Kidney tubule cell (primary cell): ENCODE measurements at regions not wholly inside any gene's neighbourhood (a gene's known extent, or its start where the extent isn't known, plus 50 kb on each side); places are given as distances from the start of the nearest gene placed in this dataset.

ENCODE experiments used
- DNase-seq: peaks from one replicate; pipeline ENCODE4 v3.0.0-alpha.2; 2018; ENCODE audit warnings: low spot score

DNA sequence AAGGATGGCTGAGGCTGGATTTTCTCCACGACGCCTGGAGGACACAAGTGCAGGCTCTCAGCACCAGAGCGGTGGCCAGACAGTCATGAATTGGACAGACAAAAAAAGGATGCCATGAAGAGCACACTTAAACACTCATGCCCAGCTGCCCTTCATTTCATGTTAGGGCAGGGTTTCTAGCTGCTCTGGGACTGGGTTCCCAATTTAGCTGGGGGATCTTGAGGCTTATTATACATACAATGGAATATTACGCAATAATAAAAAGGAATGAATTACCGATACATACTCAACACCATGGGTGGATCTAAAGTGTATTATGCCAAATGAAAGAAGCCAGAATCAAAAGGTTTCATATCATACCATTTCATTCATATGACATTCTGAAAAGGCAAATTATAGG is 512.1 kb upstream of the LRRC4C start:
- DNase-seq, result no peak

DNA sequence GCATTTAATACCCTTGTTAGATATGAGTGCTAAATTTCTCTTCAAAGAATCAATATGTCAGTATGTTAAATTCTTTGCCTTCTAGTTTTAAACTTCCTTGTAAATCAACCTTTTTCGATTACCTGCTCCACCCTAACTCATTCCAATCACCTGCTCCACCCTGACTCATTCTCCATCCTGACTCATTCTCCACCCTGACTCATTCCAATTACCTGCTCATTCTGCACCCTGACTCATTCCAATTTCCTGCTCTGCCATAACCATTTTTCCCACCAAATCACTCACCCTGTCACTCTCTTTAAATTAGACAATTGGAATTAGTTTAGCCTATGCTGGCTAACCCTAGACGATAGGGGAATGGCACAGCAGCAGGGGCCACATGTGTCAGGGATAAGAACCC is 519.5 kb upstream of the LRRC4C start:
- DNase-seq, result peak; percentile 62

DNA sequence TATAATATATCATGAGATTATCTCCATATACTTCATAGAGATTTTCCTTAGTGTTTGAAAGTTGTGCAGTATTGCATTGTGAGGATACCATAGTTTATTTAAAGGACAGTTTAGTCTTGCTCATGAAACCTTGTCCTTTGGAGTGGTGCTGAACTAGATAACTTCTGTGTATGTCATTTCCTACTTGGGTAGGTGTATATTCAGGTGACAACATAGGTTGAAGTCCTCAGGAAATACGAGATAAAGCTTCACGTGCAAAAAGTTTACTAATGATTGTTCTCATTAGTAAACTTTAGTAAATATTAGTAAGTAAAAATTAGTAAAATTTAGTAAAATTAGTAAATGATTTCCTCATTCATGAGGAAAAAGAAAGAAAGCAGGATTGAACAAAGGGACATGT is 521.3 kb upstream of the LRRC4C start:
- DNase-seq, result no peak

DNA sequence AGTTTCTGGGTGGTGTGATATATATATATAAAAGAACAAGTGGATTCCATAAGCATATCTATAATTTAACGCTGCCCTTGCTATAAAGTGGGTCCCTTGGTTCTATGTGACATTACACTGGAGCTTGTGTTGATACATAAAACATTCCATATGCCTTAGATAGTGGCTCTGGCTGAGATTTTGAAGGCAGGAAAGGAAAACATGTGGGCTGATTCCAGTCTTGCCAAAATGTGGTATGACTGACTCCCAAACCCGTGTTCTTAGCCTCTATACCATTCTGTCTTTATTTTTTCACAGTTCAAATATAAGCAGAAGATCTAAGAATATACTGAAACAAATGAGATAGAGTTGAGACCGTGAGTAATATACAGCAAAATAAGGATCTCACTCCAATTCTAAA is 522.8 kb upstream of the LRRC4C start:
- no peak for DNase-seq

DNA sequence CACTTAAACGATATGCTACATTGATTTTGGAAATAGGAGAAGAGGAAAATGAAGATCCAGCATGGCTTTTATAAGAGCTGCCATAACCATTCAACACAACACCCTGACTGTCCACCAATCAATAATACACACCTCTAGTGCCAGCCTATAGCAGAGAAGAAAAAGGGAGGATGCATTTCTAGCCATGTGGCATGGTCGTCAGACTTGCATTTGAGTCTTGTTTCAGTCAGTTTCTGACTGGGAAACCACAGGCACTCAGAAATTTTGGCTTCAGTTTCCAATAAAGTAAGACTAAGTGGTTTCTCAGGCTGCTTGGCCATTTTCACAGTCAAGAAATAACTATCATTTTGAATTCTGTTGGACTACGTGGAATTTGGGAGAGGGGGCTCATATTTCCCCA is 523.5 kb upstream of the LRRC4C start:
- no peak for DNase-seq

DNA sequence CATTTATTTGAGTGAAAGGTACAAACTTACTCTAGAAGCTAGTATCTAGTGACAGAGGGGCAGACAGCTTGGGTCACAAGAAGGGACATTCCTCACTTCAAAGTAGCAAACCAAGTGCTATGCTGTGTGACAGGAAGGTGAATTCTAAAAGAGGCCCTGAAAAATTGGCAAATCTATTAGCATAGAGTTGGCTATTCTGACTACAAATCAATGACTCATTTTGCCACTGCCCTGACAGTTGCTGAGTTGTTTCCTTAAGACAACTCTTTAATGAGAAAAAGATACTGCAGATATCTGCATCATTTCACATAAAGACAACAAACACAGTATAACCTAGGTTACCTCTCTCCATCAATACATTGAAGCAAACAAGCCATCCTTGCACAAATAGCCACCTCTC is 524.0 kb upstream of the LRRC4C start:
- peak; percentile 27 for DNase-seq

DNA sequence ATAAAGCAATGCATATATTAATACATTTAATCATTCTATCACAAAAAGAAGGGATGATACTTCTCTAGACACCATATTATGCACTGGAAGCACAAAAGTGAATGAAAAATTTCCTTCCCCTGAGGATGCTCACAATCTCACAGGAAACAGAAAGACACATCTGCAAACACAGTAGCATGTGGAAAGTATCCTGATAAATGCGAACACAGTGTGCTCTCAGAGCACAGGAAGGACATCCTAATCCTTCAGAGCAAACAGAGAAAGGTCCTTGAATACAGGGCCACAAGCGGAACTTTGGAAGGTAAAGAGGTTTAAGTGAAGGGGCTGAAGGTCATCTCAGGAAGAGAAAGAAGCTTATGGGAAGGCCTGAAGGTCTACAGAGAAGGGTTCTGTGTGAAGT is 524.6 kb upstream of the LRRC4C start:
- no peak for DNase-seq

DNA sequence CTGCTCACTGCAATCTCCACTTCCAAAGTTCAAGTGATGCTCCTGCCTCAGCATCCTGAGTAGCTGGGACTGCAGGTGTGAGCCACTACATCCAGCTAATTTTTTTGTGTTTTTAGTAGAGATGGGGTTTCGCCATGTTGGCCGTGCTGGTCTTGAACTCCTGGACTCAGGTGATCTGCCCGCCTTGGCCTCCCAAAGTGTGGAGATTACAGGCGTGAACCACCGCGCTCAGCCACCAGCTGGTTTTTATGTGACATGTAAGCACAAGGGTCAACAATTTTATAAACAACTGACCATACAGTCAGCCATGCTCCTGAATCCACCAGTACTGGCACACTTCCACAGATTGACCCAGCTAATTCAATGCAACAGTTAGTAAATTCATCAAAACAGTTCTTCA is 526.3 kb upstream of the LRRC4C start:
- no peak for DNase-seq

DNA sequence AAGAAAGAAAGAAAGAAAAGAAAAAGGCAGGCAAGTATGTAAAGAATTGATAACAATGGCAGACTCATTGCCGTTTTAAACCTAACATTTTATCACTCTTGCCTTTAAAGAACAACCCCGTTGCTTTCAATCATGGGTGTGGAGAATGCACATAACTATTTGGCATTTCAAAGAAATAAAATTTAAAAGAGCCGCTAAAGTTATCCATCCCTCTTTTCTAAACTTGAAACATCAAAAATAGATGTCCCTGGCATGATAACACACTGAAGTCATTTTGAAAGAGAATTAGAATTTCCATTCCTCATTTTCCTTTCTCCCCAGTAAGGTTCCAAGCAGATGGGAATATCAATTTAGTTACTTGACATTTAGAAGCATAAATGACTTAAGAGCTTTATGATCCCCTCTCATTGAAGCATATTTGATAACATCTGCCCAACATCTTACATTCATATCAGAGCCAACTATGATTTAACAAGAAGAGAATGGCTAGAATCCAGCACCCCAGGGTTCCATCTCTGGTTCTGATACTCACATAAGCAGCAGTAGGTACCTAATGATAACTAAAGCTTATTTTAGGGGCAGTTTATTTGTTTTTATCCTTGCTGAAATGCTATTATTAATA is 529.6 kb upstream of the LRRC4C start:
- DNase-seq, result no peak

DNA sequence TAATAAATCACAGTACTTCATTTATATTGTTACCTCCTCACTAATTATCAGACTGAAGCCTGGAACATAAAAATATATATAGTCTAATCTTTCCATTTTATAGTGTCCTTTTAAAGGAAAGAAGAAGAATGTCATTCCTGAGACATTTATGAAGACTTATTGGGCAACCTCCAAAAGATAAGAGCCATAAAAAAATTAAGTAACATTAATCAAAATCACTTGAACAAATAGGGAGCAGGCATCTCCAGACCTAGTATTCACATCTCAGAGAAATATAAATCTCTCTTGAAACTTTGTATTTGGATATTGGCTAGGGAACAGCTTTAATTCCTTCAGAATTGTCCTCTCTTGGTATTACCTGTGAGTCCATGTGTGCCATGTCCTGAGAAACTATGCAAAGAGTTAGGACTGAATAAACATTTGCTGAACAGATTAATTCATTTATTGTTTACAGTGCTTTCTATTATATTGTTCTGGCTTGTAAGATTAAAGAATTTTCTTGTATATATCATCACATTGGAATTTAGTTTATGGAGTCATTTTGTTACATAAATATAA is 530.5 kb upstream of the LRRC4C start:
- DNase-seq, result no peak

DNA sequence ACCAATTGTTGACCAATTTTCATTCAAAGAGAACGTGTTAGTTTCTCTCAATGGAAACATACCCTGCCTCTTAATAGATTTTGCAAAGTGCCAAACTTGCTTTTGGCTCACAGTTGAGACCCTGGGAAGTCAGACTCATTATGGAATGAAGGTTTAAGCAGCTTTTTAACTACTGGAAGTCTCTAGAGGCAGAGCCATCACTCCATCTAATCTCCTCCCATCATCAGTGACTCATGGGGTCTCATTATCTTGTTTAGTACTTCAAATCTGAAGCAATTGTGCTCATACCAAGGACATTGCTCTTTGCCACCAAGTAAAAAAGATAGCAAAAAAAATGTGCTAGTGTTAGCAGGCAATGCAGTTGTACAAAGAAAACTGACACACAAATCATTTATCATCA is 537.1 kb upstream of the LRRC4C start:
- no peak for DNase-seq

DNA sequence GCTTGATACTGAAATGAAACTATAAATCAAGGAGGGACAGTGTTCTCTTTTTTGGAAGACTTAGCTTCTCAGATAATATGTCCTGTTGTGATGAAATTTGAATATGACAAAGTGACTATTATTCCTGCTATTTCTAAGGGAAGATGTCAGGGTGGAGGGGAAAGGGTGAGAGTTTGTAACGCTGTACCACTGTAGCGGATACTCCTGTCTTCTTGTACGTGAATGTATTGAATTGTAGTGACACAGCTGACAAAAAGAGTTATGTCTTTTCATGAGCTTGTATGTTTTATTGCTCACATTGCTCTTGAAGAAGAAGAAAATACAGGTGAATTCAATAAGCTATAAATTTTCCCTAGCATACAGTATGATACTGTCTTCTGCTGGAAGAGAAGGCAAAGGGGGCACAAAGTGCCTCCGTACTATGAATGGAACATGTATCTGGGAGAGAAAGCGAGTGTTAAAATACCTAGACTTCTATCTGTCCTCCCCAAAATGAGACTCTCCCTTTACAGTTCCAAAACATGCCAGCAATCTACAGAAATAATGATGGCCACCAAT is 538.5 kb upstream of the LRRC4C start:
- DNase-seq, result no peak

DNA sequence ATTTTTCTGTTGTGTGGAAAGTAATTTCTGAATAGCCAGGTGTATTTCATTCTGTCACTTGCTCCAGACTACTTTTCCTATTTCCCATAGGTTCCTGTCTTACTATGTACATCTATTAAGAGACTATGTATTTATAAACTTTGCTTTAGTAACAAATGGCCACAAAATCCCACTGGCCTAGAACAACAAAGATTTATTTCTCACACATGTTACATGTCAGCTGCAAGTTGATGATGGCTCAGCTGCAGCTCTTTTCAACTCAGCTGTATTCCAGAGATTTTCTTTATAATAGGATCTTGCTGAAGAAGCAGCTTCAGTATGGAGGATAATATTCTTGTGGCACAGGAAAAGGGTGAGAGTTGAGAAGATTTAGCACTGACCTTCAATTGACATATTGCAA is 539.6 kb upstream of the LRRC4C start:
- no peak for DNase-seq

DNA sequence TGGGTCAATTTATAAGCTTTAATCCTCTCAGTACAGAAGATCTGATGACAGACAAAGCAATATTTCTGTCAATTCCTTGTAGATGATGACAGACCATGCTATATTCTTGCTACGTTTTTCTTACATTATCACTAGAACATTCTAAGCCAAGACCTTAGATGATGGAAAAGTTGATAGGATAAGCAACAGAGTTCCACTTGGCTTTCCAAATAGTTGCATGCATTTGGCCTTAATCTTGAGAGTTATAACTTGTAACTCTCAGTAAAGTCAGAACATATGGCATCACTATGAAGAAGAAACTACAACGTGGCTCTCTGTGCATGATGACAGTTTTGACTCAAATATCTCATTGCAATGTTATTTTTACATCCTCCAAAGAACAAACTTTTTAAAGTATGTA is 544.3 kb upstream of the LRRC4C start:
- no peak for DNase-seq

DNA sequence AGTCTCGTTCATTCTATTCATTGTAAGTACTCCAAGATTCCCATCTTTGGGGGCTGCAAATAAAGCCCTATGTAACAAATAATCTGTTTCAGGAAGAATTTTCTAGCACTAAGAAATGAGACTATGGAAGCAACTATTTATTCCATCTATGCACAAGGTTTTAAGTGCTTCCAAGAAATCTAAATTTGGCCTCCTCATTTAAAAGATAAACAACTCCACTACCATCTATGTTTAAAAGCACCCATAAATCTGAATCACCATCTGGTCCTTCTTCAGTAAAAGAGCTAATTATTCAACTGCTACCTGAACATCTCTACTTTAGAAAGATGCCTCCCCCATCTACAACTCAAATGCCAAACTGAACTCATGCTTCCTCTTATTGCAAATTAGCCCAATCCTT is 547.3 kb upstream of the LRRC4C start:
- DNase-seq, result no peak

DNA sequence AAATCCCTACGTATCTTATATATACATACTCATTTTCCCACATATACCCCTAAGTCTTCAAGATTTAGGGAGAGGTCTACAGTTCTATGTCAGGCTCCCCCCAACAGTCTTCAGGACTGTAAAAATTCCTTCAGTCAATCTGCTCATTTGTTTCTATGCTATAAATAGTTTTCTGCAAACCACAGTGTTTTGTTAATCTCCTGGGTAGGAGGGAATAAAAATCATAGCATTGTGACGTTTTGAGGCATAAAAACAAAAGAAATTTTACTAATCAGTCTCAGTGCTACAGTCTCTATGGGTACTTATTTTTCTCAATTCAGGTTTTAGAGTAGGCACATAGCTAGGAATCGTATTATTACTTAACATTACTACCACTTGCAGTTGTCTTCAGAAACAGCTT is 552.8 kb upstream of the LRRC4C start:
- DNase-seq, result no peak

DNA sequence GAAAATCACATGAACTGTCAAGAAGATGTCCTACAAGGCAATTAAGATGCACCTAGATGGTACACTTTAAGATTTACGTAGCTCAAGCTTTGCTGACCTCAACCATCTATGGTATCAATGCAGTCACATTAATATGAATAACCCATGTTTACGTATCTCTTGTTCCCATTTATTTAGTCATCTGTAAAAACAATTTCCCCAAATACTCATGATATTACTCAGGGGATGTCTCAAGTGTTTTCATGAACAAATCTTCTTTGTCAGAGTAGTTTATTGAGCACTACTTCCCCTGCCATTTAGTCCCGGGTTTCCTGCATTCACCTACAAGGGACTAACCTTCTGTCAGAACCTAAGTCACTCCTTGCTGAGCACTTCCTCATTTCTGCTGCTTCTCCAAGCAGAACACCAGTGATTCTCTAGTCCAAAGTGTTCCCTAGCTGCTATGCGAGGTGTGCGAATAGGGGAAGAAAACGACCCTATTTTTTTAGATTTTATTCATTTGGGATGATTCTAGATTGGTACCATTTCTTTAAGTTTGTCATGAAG is 554.3 kb upstream of the LRRC4C start:
- DNase-seq, result peak; percentile 86

DNA sequence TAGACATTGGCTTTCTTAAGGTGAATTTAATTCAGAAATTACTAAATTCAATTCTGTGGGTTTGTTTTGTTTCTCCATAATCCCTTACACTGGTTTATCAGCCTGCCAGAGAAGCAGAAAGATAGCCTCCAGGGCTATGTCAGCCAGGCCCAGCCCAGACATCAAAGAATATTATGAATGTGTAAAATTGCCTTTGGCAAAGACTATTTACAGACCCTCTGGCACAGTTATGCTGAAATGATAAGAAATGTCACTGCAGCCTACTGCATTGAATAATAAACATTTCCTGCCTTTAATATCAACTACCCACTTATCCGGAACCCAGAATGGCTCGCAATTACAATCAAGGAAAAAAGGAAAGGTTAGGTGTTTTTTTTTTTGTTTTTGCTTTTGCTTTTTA is 562.5 kb upstream of the LRRC4C start:
- DNase-seq, result no peak

DNA sequence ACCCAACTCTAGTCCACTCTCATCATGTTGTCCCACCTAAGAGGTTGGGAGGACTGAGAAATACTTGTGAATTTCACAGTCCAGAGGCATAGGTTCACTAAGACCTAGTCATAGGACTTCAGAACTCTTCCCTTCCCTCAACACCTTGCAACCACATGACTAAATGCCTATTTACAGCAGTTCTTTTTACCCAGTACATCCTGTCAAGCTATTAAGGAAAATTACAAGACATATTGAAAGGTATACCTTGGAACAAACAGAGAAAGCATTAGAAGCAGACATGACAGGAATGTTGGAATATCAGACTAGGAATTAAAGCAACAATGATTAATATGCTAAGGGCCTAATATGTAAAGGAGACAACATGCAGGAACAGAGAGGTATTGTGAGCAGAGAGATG is 563.8 kb upstream of the LRRC4C start:
- DNase-seq, result no peak

DNA sequence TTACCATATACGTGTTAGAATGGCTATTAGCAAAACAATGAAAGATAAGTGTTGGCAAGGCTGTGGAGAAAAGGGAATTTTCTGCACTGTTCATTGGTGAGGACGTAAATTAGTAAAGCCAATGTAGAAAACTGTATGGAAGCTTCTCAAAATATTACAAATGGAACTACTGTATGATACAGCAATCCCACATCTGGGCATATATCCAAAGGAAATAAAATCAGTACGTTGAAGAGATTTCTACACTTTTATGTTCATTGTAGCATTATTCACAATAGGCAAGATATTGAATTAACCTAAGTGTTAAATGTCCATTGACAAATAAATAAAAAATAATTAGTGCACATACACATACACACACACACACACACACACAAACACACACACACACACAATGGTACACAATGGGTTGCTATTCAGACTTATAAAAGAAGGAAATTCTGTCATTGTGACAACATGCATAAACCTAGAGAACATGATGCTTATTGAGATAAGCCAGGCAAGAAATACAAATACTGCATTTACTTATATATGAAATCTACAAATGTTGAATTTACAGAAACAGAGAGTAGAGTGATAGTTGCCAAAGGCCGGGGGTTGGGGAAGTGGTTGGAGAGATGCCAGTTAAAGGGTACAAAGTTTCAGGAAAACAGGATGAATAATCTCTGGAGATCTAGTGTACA is 565.8 kb upstream of the LRRC4C start:
- DNase-seq, result no peak

DNA sequence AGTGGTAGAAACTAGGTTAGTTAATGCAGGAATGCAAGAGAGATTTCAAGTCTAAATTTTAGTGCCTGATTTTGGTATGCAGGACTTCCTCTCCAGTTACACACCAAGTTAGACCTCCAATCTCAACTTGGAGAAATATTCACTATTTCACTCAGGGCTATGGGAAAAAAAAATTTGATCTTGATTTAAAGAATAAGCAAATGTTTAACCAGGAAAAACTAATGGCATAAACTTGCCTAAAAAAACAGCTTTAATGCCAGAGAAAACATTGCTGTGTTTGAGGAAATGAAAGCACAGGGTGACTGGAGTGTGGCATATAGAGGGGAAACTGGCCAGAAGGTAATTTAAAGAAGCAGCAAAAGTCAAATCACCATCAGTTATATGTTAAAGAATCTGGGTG is 575.4 kb upstream of the LRRC4C start:
- DNase-seq, result no peak

DNA sequence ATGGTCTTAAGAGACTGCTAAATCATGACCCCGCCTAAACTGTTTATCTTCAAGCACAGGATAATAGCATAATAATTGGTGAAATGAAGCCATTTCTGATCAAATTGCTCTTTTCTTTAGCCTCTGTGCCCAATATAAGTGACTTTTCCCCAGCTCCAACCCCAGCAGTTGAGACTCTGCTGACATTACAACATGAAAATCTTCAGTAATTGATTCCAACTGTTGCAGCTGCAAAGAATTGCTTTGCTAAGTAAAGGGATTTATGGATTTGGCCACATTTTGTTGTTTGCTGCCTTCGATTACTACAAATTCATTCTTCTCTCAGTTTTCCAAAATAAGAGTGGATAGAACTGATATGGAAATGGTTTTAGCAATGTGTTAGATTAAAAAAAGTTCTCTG is 576.7 kb upstream of the LRRC4C start:
- DNase-seq, result no peak

DNA sequence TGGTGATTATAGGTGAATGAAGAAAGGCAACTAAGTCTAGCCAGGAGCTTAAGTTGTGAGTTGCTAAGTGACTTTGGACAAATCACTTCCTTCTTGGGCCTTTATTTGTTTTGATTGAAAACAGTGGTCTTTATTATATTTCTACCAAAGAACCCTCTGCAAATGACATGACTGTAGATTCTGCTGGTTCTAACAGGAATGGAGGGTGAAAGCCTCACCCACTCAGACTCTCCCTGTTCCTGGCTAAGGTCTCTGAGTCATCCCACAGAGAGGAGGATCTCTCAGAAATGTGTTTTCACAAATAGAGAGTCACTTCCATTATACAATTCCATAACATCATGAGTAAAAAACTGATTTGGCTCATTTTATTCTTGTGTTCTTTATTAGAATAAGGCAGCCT is 583.9 kb upstream of the LRRC4C start:
- DNase-seq, result peak; percentile 34
